ENCODE measurements at regions not wholly inside any gene's neighbourhood (a gene's known extent, or its start where the extent isn't known, plus 50 kb on each side); places are given as distances from the start of the nearest gene placed in this dataset.

- H3K4me3 Mint-ChIP-seq = no peak overlapping the region
- DNase-seq = no peak
- no peaks in the 10 kb centered on the region for H3K9me3 Mint-ChIP-seq
- peaks cover 2% of the 10 kb centered on the region for H3K27me3 Mint-ChIP-seq (ENCODE audit: low read depth)
- no peaks in the 10 kb centered on the region for H3K36me3 Mint-ChIP-seq (ENCODE audit: low read depth)
- intact Hi-C loops (cut with micrococcal nuclease) = no loop called here
- no peaks in the 10 kb centered on the region for H3K4me1 Mint-ChIP-seq (ENCODE audit: low read depth)
- CTCF ChIA-PET = no interaction called here
- no peak overlapping the region for H3K27ac Mint-ChIP-seq
Observed at GRCh38 chr13:111909971-111910671, 156.8 kb upstream of the SOX1 start.

GRCh38 chr13:111911121-111911720 is 155.7 kb upstream of the SOX1 start:
- no peak overlapping the region for H3K4me3 Mint-ChIP-seq
- no peak overlapping the region for H3K27ac Mint-ChIP-seq
- CTCF ChIA-PET = no interaction called here
- no peaks in the 10 kb centered on the region for H3K36me3 Mint-ChIP-seq (ENCODE audit: low read depth)
- no peak for DNase-seq
- no peaks in the 10 kb centered on the region for H3K4me1 Mint-ChIP-seq (ENCODE audit: low read depth)
- peaks cover 2% of the 10 kb centered on the region for H3K27me3 Mint-ChIP-seq (ENCODE audit: low read depth)
- no peaks in the 10 kb centered on the region for H3K9me3 Mint-ChIP-seq
- intact Hi-C loops (cut with micrococcal nuclease) = no loop called here

- DNase-seq = no peak
- Mint-ChIP-seq H3K4me3 (no peak overlapping the region), H3K36me3 (ENCODE audit: low read depth) (no peaks in the 10 kb centered on the region), H3K27me3 (ENCODE audit: low read depth) (peaks cover 2% of the 10 kb centered on the region), H3K9me3 (no peaks in the 10 kb centered on the region), H3K4me1 (ENCODE audit: low read depth) (no peaks in the 10 kb centered on the region), H3K27ac (no peak overlapping the region)
- CTCF ChIA-PET = no interaction called here
- intact Hi-C loops (cut with micrococcal nuclease) = no loop called here
Observed at GRCh38 chr13:111911754-111912452, 155.0 kb upstream of the SOX1 start.

- Mint-ChIP-seq H3K4me3 (no peak overlapping the region), H3K9me3 (no peaks in the 10 kb centered on the region), H3K27me3 (ENCODE audit: low read depth) (no peaks in the 10 kb centered on the region), H3K27ac (no peak overlapping the region), H3K4me1 (ENCODE audit: low read depth) (no peaks in the 10 kb centered on the region), H3K36me3 (ENCODE audit: low read depth) (no peaks in the 10 kb centered on the region)
- intact Hi-C loops (cut with micrococcal nuclease) = no loop called here
- CTCF ChIA-PET = no interaction called here
- DNase-seq = no peak
Observed at GRCh38 chr13:111912453-111912866, 154.5 kb upstream of the SOX1 start.

GRCh38 chr13:111912991-111913760 is 153.8 kb upstream of the SOX1 start:
- intact Hi-C loops (cut with micrococcal nuclease) = no loop called here
- H3K4me3 Mint-ChIP-seq = no peak overlapping the region

GRCh38 chr13:111913761-111914140 is 153.2 kb upstream of the SOX1 start:
- no peak for DNase-seq
- intact Hi-C loops (cut with micrococcal nuclease) = no loop called here
- H3K4me3 Mint-ChIP-seq = no peak overlapping the region

More at GRCh38 chr13:111912991-111913760, 153.8 kb upstream of the SOX1 start:
- Mint-ChIP-seq H3K36me3 (ENCODE audit: low read depth) (no peaks in the 10 kb centered on the region), H3K9me3 (no peaks in the 10 kb centered on the region), H3K4me1 (ENCODE audit: low read depth) (no peaks in the 10 kb centered on the region), H3K27ac (no peak overlapping the region), H3K27me3 (ENCODE audit: low read depth) (no peaks in the 10 kb centered on the region)
- DNase-seq = no peak
- CTCF ChIA-PET = no interaction called here

GRCh38 chr13:111914241-111915103 is 152.5 kb upstream of the SOX1 start:
- Mint-ChIP-seq H3K27me3 (ENCODE audit: low read depth) (peaks cover 2% of the 10 kb centered on the region), H3K4me1 (ENCODE audit: low read depth) (no peaks in the 10 kb centered on the region), H3K4me3 (no peak overlapping the region), H3K36me3 (ENCODE audit: low read depth) (no peaks in the 10 kb centered on the region), H3K27ac (no peak overlapping the region), H3K9me3 (no peaks in the 10 kb centered on the region)
- intact Hi-C loops (cut with micrococcal nuclease) = no loop called here
- CTCF ChIA-PET = no interaction called here
- no peak for DNase-seq

More at GRCh38 chr13:111913761-111914140, 153.2 kb upstream of the SOX1 start:
- Mint-ChIP-seq H3K4me1 (ENCODE audit: low read depth) (no peaks in the 10 kb centered on the region), H3K27me3 (ENCODE audit: low read depth) (peaks cover 2% of the 10 kb centered on the region), H3K36me3 (ENCODE audit: low read depth) (no peaks in the 10 kb centered on the region), H3K9me3 (no peaks in the 10 kb centered on the region), H3K27ac (no peak overlapping the region)
- CTCF ChIA-PET = no interaction called here

GRCh38 chr13:111915104-111915551 is 151.8 kb upstream of the SOX1 start:
- no peak for DNase-seq
- CTCF ChIA-PET = no interaction called here
- Mint-ChIP-seq H3K27me3 (ENCODE audit: low read depth) (peaks cover 6% of the 10 kb centered on the region), H3K36me3 (ENCODE audit: low read depth) (no peaks in the 10 kb centered on the region), H3K4me3 (no peak overlapping the region), H3K9me3 (no peaks in the 10 kb centered on the region), H3K27ac (no peak overlapping the region), H3K4me1 (ENCODE audit: low read depth) (no peaks in the 10 kb centered on the region)
- intact Hi-C loops (cut with micrococcal nuclease) = no loop called here

GRCh38 chr13:111916201-111916600 is 150.7 kb upstream of the SOX1 start:
- no peak for DNase-seq
- Mint-ChIP-seq H3K36me3 (ENCODE audit: low read depth) (no peaks in the 10 kb centered on the region), H3K4me1 (ENCODE audit: low read depth) (no peaks in the 10 kb centered on the region), H3K4me3 (no peak overlapping the region), H3K27ac (no peak overlapping the region), H3K9me3 (no peaks in the 10 kb centered on the region), H3K27me3 (ENCODE audit: low read depth) (peaks cover 11% of the 10 kb centered on the region)
- intact Hi-C loops (cut with micrococcal nuclease) = no loop called here
- CTCF ChIA-PET = no interaction called here

GRCh38 chr13:111917086-111917485 is 149.9 kb upstream of the SOX1 start:
- intact Hi-C loops (cut with micrococcal nuclease) = no loop called here
- no peaks in the 10 kb centered on the region for H3K9me3 Mint-ChIP-seq
- H3K4me3 Mint-ChIP-seq = no peak overlapping the region
- DNase-seq = no peak
- CTCF ChIA-PET = no interaction called here
- no peaks in the 10 kb centered on the region for H3K36me3 Mint-ChIP-seq (ENCODE audit: low read depth)
- H3K27me3 Mint-ChIP-seq (ENCODE audit: low read depth) = peaks cover 11% of the 10 kb centered on the region
- H3K27ac Mint-ChIP-seq = no peak overlapping the region
- no peaks in the 10 kb centered on the region for H3K4me1 Mint-ChIP-seq (ENCODE audit: low read depth)

GRCh38 chr13:111917901-111918300 is 149.0 kb upstream of the SOX1 start:
- H3K27ac Mint-ChIP-seq = no peak overlapping the region
- DNase-seq = no peak
- no peaks in the 10 kb centered on the region for H3K4me1 Mint-ChIP-seq (ENCODE audit: low read depth)
- no peak overlapping the region for H3K4me3 Mint-ChIP-seq
- intact Hi-C loops (cut with micrococcal nuclease) = no loop called here
- no peaks in the 10 kb centered on the region for H3K9me3 Mint-ChIP-seq
- H3K27me3 Mint-ChIP-seq (ENCODE audit: low read depth) = peaks cover 13% of the 10 kb centered on the region
- CTCF ChIA-PET = no interaction called here
- H3K36me3 Mint-ChIP-seq (ENCODE audit: low read depth) = no peaks in the 10 kb centered on the region

- Mint-ChIP-seq H3K4me3 (no peak overlapping the region), H3K36me3 (ENCODE audit: low read depth) (no peaks in the 10 kb centered on the region), H3K27ac (no peak overlapping the region), H3K27me3 (ENCODE audit: low read depth) (peaks cover 13% of the 10 kb centered on the region), H3K4me1 (ENCODE audit: low read depth) (no peaks in the 10 kb centered on the region), H3K9me3 (no peaks in the 10 kb centered on the region)
- no peak for DNase-seq
- intact Hi-C loops (cut with micrococcal nuclease) = no loop called here
- CTCF ChIA-PET = no interaction called here
Observed at GRCh38 chr13:111919286-111919685, 147.7 kb upstream of the SOX1 start.
